HEK293 (cell line): ENCODE measurements at regions not wholly inside any gene's neighbourhood (a gene's known extent, or its start where the extent isn't known, plus 50 kb on each side); places are given as distances from the start of the nearest gene placed in this dataset.

Experiments
- GLI2 ChIP-seq: fragments of 450-650 bp; formaldehyde crosslinking; IDR thresholded peaks from 2 replicates; pipeline ENCODE4; 2017; ENCODE audit warnings: missing biosample characterization, missing genetic modification characterization, low read depth, borderline replicate concordance
- HOXD13 ChIP-seq: sonication (generic); formaldehyde crosslinking; IDR thresholded peaks from 2 replicates; pipeline ENCODE4 v1.8.0; 2022; ENCODE audit warnings: missing genetic modification reagents, borderline replicate concordance
- KLF16 ChIP-seq: fragments of 450-650 bp; formaldehyde crosslinking; IDR thresholded peaks from 2 replicates; pipeline ENCODE4 v1.5.1; 2017; ENCODE audit warnings: missing biosample characterization, missing genetic modification characterization
- KLF7 ChIP-seq: fragments of 450-650 bp; formaldehyde crosslinking; IDR thresholded peaks from 2 replicates; pipeline ENCODE4 v1.5.1; 2016; ENCODE audit warnings: missing biosample characterization, missing genetic modification characterization, borderline replicate concordance
- MEIS1 ChIP-seq: sonication (generic); formaldehyde crosslinking; IDR thresholded peaks from 2 replicates; pipeline ENCODE4 v1.8.1; 2022; ENCODE audit warnings: missing genetic modification reagents, mild to moderate bottlenecking, borderline replicate concordance
- PRDM4 ChIP-seq: fragments of 450-650 bp; formaldehyde crosslinking; IDR thresholded peaks from 2 replicates; pipeline ENCODE4 v1.5.1; 2017; ENCODE audit warnings: missing biosample characterization, missing genetic modification characterization
- PRDM6 ChIP-seq: fragments of 450-650 bp; formaldehyde crosslinking; IDR thresholded peaks from 2 replicates; pipeline ENCODE4 v1.5.1; 2017; ENCODE audit warnings: missing biosample characterization, missing genetic modification characterization
- SETDB1 ChIP-seq: IDR thresholded peaks from one replicate; pipeline ENCODE4 v1.6.1; 2017; ENCODE audit warnings: mild to moderate bottlenecking, low read length, moderate library complexity, mixed read lengths; ENCODE audit not compliant: insufficient read length
- SP7 ChIP-seq: fragments of 450-650 bp; formaldehyde crosslinking; IDR thresholded peaks from 2 replicates; pipeline ENCODE4 v1.5.1; 2016; ENCODE audit warnings: missing biosample characterization, missing genetic modification characterization
- ZBTB7A ChIP-seq: fragments of 450-650 bp; formaldehyde crosslinking; IDR thresholded peaks from 2 replicates; pipeline ENCODE4 v1.5.1; 2016; ENCODE audit warnings: low read depth, missing biosample characterization, missing genetic modification characterization
- ZFP3 ChIP-seq: fragments of 450-650 bp; formaldehyde crosslinking; IDR thresholded peaks from 2 replicates; pipeline ENCODE4 v1.5.1; 2016; ENCODE audit warnings: low read depth, missing biosample characterization, missing genetic modification characterization
- ZNF121 ChIP-seq: fragments of 450-650 bp; formaldehyde crosslinking; IDR thresholded peaks from 2 replicates; pipeline ENCODE4 v1.5.1; 2016; ENCODE audit warnings: missing biosample characterization, missing genetic modification characterization
- ZNF133 ChIP-seq: fragments of 450-650 bp; formaldehyde crosslinking; IDR thresholded peaks from 2 replicates; pipeline ENCODE4 v1.5.1; 2016; ENCODE audit warnings: missing biosample characterization, missing genetic modification characterization
- ZNF18 ChIP-seq: fragments of 450-650 bp; formaldehyde crosslinking; IDR thresholded peaks from 2 replicates; pipeline ENCODE4 v1.5.1; 2016; ENCODE audit warnings: missing biosample characterization, missing genetic modification characterization
- ZNF214 ChIP-seq: fragments of 450-650 bp; formaldehyde crosslinking; IDR thresholded peaks from 2 replicates; pipeline ENCODE4 v1.5.1; 2017; ENCODE audit warnings: missing biosample characterization, mild to moderate bottlenecking, missing genetic modification characterization, borderline replicate concordance
- ZNF221 ChIP-seq: fragments of 450-650 bp; formaldehyde crosslinking; IDR thresholded peaks from 2 replicates; pipeline ENCODE4 v1.5.1; 2017; ENCODE audit warnings: missing biosample characterization, missing genetic modification characterization, borderline replicate concordance
- ZNF423 ChIP-seq: fragments of 450-650 bp; formaldehyde crosslinking; IDR thresholded peaks from 2 replicates; pipeline ENCODE4 v1.5.1; 2016; ENCODE audit warnings: missing biosample characterization, missing genetic modification characterization
- ZNF433 ChIP-seq: fragments of 450-650 bp; formaldehyde crosslinking; IDR thresholded peaks from 2 replicates; pipeline ENCODE4 v1.5.1; 2016; ENCODE audit warnings: missing biosample characterization, missing genetic modification characterization, low read depth
- ZNF501 ChIP-seq: fragments of 450-650 bp; formaldehyde crosslinking; IDR thresholded peaks from 2 replicates; pipeline ENCODE4 v1.5.1; 2016; ENCODE audit warnings: missing biosample characterization, missing genetic modification characterization
- ZNF521 ChIP-seq: fragments of 450-650 bp; formaldehyde crosslinking; IDR thresholded peaks from 2 replicates; pipeline ENCODE4 v1.5.1; 2017; ENCODE audit warnings: missing biosample characterization, mild to moderate bottlenecking, missing genetic modification characterization
- ZNF571 ChIP-seq: fragments of 450-650 bp; formaldehyde crosslinking; IDR thresholded peaks from 2 replicates; pipeline ENCODE4 v1.5.0; 2017; ENCODE audit warnings: missing biosample characterization, missing genetic modification characterization
- ZNF623 ChIP-seq: fragments of 450-650 bp; formaldehyde crosslinking; IDR thresholded peaks from 2 replicates; pipeline ENCODE4 v1.5.1; 2016; ENCODE audit warnings: missing biosample characterization, missing genetic modification characterization
- ZNF639 ChIP-seq: fragments of 450-650 bp; formaldehyde crosslinking; IDR thresholded peaks from 2 replicates; pipeline ENCODE4 v1.5.1; 2016; ENCODE audit warnings: missing biosample characterization, missing genetic modification characterization
- ZNF677 ChIP-seq: fragments of 450-650 bp; IDR thresholded peaks from 2 replicates; pipeline ENCODE4 v1.5.0; 2018; ENCODE audit warnings: missing biosample characterization, mild to moderate bottlenecking, missing genetic modification characterization, moderate library complexity
- ZNF704 ChIP-seq: fragments of 450-650 bp; formaldehyde crosslinking; IDR thresholded peaks from 2 replicates; pipeline ENCODE4 v1.5.1; 2016; ENCODE audit warnings: missing biosample characterization, missing genetic modification characterization
- ZNF768 ChIP-seq: fragments of 450-650 bp; formaldehyde crosslinking; IDR thresholded peaks from 2 replicates; pipeline ENCODE4 v1.5.1; 2018; ENCODE audit warnings: missing biosample characterization, mild to moderate bottlenecking, missing genetic modification characterization
- ZSCAN18 ChIP-seq: fragments of 450-650 bp; formaldehyde crosslinking; IDR thresholded peaks from 2 replicates; pipeline ENCODE4 v1.5.1; 2016; ENCODE audit warnings: missing biosample characterization, missing genetic modification characterization
- ZSCAN4 ChIP-seq: fragments of 450-650 bp; formaldehyde crosslinking; IDR thresholded peaks from 2 replicates; pipeline ENCODE4 v1.5.1; 2017; ENCODE audit warnings: missing biosample characterization, missing genetic modification characterization

GRCh38 chr12:94832780-94833681, 170.5 kb downstream of the NDUFA12 start (continued):
- TF ChIP-seq PRDM6 (tag by site-specific recombination) (peak; percentile 72), ZNF677 (tag by site-specific recombination) (no peak), ZNF623 (tag by site-specific recombination) (no peak), ZNF571 (tag by site-specific recombination) (no peak), GLI2 (no peak), ZNF433 (tag by site-specific recombination) (no peak), ZNF221 (tag by site-specific recombination) (no peak), ZFP3 (tag by site-specific recombination) (no peak), ZNF639 (tag by site-specific recombination) (no peak), ZNF121 (no peak), MEIS1 (CRISPR knock-in tag) (no peak), PRDM4 (tag by site-specific recombination) (peak; percentile 48; the same call in 1 of the 2 replicates), ZNF423 (tag by site-specific recombination) (peak; percentile 82; the same call in 1 of the 2 replicates), ZNF704 (tag by site-specific recombination) (no peak), ZSCAN18 (tag by site-specific recombination) (no peak), KLF7 (tag by site-specific recombination) (no peak), HOXD13 (CRISPR knock-in tag) (no peak), ZNF521 (no peak), ZBTB7A (tag by site-specific recombination) (no peak), ZNF214 (tag by site-specific recombination) (no peak), KLF16 (tag by site-specific recombination) (no peak), ZSCAN4 (no peak), SP7 (tag by site-specific recombination) (peak; percentile 77), SETDB1 (no peak), ZNF501 (tag by site-specific recombination) (no peak), ZNF18 (tag by site-specific recombination) (0 out of 2 replicates have a peak, but pooled peaks have one; percentile 35), ZNF133 (no peak), ZNF768 (no peak)
